Adrenal gland (tissue), 9 donors: ENCODE measurements at regions not wholly inside any gene's neighbourhood (a gene's known extent, or its start where the extent isn't known, plus 50 kb on each side); places are given as distances from the start of the nearest gene placed in this dataset.

ENCODE experiments used
- DNase-seq, 7 donors: peaks; one replicate each; pipeline ENCODE4 v3.0.0-alpha.2; 2019 to 2020
- H3K27ac ChIP-seq, 5 donors: fragments of 200-600 bp; sonication (generic) in 4 of 5; 1 replicate in 3 of 5; 2 replicates in 2 of 5; pipeline versions ENCODE4 v1.5.1 to v1.8.0; 2016 to 2020; ENCODE audit warnings: mild to moderate bottlenecking in 1 of 5
- H3K27me3 ChIP-seq: fragments of 200-600 bp; 2 replicates; pipeline ENCODE4 v1.8.0; 2021
- H3K36me3 ChIP-seq, 2 donors: fragments of 200-600 bp; replicated peaks in 1 of 2; 1 replicate in 1 of 2; 2 replicates in 1 of 2; pipeline versions ENCODE4 v1.5.1 to v1.8.0; 2018 to 2022
- H3K4me1 ChIP-seq, 2 donors: fragments of 200-600 bp; replicated peaks in 1 of 2; 1 replicate in 1 of 2; 2 replicates in 1 of 2; pipeline versions ENCODE4 v1.5.1 to v1.8.0; 2018 to 2021
- H3K4me3 ChIP-seq, 4 donors: fragments of 200-600 bp; sonication (generic) in 3 of 4; one replicate each; pipeline ENCODE4 v1.5.1; 2016 to 2018
- H3K9me3 ChIP-seq, 3 donors: fragments of 200-600 bp; sonication (generic) in 1 of 3; replicated peaks in 1 of 3; 1 replicate in 2 of 3; 2 replicates in 1 of 3; pipeline versions ENCODE4 v1.5.1 to v1.8.0; 2016 to 2021
- POLR2A ChIP-seq, 2 donors: fragments of 450-650 bp; IDR thresholded peaks; one replicate each; pipeline ENCODE4 v1.6.1; 2017; ENCODE audit warnings: antibody characterized with exemption in 2 of 2, mild to moderate bottlenecking in 2 of 2, moderate library complexity in 1 of 2
- WGBS, 4 donors: extraction: QIAGEN DNeasy Blood & Tissue Kit in 2 of 4; methylation state at CpG; one replicate each; pipeline versions ENCODE4 v1.1.5 to v1.1.7; 2013 to 2017; 5-methylcytosine and 5-hydroxymethylcytosine counted together
- intact Hi-C, 2 donors: fragments of 100-400 bp; cut with DNase I; formaldehyde crosslinking; loops; one replicate each; pipeline versions ENCODE4 v1.14.1 to v1.15.0; 2022 to 2023
- TF ChIP-seq, protein P1 (sequence below), 6 experiments: fragments of 450-650 bp in 4 of 6; fragments of 200-600 bp in 2 of 6; sonication (generic) in 1 of 6; IDR thresholded peaks; 1 replicate in 5 of 6; 2 replicates in 1 of 6; pipeline versions ENCODE4 v1.5.1 to v1.8.0; 2016 to 2021; ENCODE audit warnings: antibody characterized with exemption in 6 of 6, mild to moderate bottlenecking in 2 of 6, moderate library complexity in 1 of 6
- donor health status: healthy with polysubstance abuse.
- donor health status: Bipolar disorder and iron deficiency.
- donor health status: DM: yes; HTN: yes; CAD: no.
- donor health status: DM: no; HTN: no; CAD: no.
- donor health status: DM: no; HTN: no; CAD: no.

DNA sequence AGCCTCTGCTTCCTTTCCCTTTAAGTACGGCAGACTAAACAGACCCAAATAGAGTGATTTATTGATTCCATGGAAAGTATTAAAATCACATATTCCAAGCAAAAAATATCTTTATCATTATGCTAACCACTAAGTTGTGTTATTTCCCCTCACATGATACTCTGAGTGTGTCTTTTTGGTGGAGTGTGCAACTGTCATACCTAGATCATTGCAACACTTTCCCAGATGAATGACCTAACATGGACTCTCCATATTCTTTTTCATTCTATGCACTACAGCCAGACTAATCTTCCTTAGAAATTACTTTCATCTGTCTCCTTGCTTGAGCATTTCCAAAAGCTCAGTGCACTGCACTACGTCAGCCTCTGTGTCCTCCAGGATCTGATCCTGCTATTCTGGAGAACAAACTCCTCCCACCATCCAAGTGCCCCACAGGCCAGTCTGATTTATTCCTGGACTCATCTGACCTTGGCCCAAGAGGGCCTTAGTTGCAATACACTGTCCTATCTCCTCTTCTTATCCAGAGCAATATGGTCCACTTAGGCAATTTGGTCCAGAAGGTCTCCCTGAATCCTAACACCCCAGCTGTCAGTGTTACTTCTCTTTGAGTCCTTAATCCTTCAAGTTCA, 263.3 kb upstream of the KLF6 start:
- Histone ChIP-seq H3K9me3 (no peaks in the 10 kb centered on the region), H3K4me3 (no peak overlapping the region), H3K27ac (no peak overlapping the region), H3K36me3 (no peaks in the 10 kb centered on the region), H3K27me3 (no peaks in the 10 kb centered on the region), H3K4me1 (no peaks in the 10 kb centered on the region)
- no peak for TF ChIP-seq POLR2A (IDR thresholded peaks at IDR 0.05)
- TF ChIP-seq, protein P1, sequence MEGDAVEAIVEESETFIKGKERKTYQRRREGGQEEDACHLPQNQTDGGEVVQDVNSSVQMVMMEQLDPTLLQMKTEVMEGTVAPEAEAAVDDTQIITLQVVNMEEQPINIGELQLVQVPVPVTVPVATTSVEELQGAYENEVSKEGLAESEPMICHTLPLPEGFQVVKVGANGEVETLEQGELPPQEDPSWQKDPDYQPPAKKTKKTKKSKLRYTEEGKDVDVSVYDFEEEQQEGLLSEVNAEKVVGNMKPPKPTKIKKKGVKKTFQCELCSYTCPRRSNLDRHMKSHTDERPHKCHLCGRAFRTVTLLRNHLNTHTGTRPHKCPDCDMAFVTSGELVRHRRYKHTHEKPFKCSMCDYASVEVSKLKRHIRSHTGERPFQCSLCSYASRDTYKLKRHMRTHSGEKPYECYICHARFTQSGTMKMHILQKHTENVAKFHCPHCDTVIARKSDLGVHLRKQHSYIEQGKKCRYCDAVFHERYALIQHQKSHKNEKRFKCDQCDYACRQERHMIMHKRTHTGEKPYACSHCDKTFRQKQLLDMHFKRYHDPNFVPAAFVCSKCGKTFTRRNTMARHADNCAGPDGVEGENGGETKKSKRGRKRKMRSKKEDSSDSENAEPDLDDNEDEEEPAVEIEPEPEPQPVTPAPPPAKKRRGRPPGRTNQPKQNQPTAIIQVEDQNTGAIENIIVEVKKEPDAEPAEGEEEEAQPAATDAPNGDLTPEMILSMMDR (IDR thresholded peaks at IDR 0.05): no peak
- intact Hi-C loops: no loop called here
- no peak for DNase-seq
- 36 to 73% (median 47%) methylated on average over 1 to 2 of the region's 2 CpGs for WGBS, 4 donors

DNA sequence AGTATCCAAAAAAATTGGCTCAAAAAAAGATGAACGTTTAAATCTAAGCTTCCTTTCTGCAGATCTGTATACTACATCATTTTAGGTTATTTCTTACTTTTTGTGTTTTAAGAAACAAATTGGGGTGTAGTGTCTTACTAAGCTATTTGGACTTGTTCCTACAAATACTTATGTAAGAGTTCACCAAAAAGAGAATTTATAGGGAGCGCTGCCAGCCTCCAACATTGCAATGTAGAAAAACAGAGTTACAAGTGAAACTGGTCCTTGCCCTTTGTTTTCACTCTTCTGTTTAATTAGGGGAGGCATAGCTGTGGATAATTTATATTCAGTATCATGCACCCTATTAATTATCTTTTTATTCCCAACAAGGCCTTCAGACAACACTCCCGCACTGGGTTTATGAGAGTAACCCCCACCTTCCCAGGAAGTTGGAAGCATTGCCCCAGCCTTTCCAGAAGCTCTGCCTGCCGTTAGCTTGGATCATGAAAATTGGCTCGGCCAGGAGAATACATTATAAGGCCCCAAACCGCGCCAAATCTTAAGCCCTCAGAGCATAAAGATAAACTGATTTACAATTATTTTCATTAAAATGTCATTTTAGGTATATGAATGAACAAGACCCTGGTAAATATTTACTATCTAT, 261.8 kb upstream of the KLF6 start:
- no peak for DNase-seq
- Histone ChIP-seq H3K27ac (no peak overlapping the region), H3K4me3 (no peak overlapping the region), H3K36me3 (no peaks in the 10 kb centered on the region), H3K4me1 (no peaks in the 10 kb centered on the region), H3K27me3 (no peaks in the 10 kb centered on the region), H3K9me3 (no peaks in the 10 kb centered on the region)
- WGBS, 4 donors: 74 to 82% (median 79%) methylated on average over 7 of the region's 7 CpGs
- TF ChIP-seq, protein P1 (IDR thresholded peaks at IDR 0.05): no peak
- no peak for TF ChIP-seq POLR2A (IDR thresholded peaks at IDR 0.05)
- intact Hi-C loops: no loop called here

DNA sequence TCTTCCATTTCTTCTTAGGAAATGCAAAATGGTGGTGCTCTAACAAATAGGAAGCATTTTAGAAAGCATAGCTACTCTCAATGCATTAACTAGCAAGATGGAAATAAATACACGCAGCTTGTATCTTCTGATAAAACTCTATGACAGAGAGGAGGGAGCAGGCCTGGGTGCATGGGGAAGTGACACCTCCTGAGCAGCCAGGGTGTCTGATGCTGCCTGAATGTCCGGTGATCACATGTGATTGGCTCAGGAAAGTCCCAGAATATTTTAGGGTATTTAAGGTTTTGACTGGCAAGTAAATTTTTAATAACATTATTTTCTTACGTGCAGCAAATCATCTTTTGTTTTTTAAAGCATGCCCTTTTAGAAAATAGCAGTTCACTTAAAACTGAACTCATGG, 261.0 kb upstream of the KLF6 start:
- Histone ChIP-seq H3K36me3 (no peaks in the 10 kb centered on the region), H3K4me1 (no peaks in the 10 kb centered on the region), H3K27ac (no peak overlapping the region), H3K27me3 (no peaks in the 10 kb centered on the region), H3K9me3 (no peaks in the 10 kb centered on the region), H3K4me3 (no peak overlapping the region)
- intact Hi-C loops: no loop called here
- TF ChIP-seq POLR2A (IDR thresholded peaks at IDR 0.05): no peak
- TF ChIP-seq, protein P1 (IDR thresholded peaks at IDR 0.05): no peak
- WGBS, 4 donors: 80 to 85% (median 83%) methylated on average over 3 of the region's 3 CpGs
- DNase-seq: no peak

DNA sequence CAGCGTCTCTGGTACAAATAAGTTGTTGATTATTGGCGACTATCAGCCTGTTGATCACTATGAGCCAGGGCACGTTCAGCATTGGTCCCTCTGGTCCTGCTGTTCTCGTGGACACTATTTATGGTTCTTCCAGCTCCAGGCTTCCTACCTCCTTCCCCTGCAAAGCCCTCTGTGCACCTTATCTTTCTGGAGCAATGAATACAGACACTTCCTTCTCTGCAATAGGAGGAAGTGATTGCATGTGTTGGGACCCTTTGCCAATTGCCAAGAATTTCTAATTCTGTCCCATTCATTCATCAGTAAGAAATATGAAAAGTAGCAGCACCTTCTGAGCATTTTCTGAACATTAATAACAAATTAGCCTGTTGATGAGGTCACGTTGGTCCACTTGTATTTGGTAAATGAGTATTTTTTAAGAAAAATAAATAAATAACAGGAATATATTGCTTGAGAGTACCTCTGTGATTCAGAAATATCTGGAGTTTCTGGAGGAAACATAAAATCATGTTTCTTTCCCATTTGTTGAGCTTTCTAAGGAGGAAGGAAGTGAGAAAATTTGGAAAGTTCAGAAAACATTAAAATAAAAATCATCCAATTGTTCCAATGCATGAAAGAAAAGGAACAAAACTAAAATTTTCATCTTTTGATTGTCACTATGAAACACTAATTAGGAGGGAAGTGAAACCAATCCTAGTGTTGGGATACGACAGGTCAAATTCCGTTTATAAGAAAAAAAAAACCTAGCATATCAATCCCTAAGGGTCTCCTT, 259.1 kb upstream of the KLF6 start:
- Histone ChIP-seq H3K27me3 (no peaks in the 10 kb centered on the region), H3K36me3 (no peaks in the 10 kb centered on the region), H3K27ac (no peak overlapping the region), H3K4me1 (no peaks in the 10 kb centered on the region), H3K4me3 (no peak overlapping the region), H3K9me3 (no peaks in the 10 kb centered on the region)
- 59 to 77% (median 67%) methylated on average over 7 of the region's 7 CpGs for WGBS, 4 donors
- DNase-seq: no peak
- intact Hi-C loops: no loop called here
- TF ChIP-seq, protein P1 (IDR thresholded peaks at IDR 0.05): no peak
- TF ChIP-seq POLR2A (IDR thresholded peaks at IDR 0.05): no peak
